ENCODE measurements at regions not wholly inside any gene's neighbourhood (a gene's known extent, or its start where the extent isn't known, plus 50 kb on each side); places are given as distances from the start of the nearest gene placed in this dataset.
A peak's percentile ranks its signal among the peaks of the same experiment; 100 is the strongest.

DNA sequence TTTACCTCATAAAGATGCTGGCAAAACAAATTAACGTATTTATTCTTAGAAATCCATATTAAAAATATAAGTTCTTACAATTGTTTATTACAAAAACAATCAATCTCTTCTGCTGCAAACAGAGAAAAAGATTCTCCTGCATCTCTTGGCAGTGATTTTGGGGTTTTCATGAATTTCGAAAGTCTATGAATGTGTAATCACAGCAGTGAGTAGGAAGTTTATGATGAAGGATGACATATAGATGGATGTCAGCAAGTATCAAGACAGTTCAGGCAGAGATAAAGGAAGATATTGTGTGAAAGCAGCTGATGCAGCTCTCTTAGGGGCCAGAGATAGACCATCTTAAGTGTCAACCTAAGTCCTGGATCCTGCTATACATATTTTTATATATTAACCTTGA lies 196.9 kb upstream of the BANK1 start:
- no peaks in the 10 kb centered on the region for H3K4me1 ChIP-seq (ENCODE audit: low read depth)
- TF ChIP-seq, protein P1, sequence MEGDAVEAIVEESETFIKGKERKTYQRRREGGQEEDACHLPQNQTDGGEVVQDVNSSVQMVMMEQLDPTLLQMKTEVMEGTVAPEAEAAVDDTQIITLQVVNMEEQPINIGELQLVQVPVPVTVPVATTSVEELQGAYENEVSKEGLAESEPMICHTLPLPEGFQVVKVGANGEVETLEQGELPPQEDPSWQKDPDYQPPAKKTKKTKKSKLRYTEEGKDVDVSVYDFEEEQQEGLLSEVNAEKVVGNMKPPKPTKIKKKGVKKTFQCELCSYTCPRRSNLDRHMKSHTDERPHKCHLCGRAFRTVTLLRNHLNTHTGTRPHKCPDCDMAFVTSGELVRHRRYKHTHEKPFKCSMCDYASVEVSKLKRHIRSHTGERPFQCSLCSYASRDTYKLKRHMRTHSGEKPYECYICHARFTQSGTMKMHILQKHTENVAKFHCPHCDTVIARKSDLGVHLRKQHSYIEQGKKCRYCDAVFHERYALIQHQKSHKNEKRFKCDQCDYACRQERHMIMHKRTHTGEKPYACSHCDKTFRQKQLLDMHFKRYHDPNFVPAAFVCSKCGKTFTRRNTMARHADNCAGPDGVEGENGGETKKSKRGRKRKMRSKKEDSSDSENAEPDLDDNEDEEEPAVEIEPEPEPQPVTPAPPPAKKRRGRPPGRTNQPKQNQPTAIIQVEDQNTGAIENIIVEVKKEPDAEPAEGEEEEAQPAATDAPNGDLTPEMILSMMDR (IDR thresholded peaks at IDR 0.05; ENCODE audit: low read depth, low read length) = no peak
- H3K27ac ChIP-seq = no peak overlapping the region
- no peaks in the 10 kb centered on the region for H3K36me3 ChIP-seq
- H3K4me3 ChIP-seq = no peak overlapping the region
- H3K9me3 ChIP-seq (ENCODE audit: low read depth) = no peaks in the 10 kb centered on the region
- no peak for DNase-seq (ENCODE audit: low read depth in 1 of 2, low spot score in 1 of 2)
- no peaks in the 10 kb centered on the region for H3K27me3 ChIP-seq

DNA sequence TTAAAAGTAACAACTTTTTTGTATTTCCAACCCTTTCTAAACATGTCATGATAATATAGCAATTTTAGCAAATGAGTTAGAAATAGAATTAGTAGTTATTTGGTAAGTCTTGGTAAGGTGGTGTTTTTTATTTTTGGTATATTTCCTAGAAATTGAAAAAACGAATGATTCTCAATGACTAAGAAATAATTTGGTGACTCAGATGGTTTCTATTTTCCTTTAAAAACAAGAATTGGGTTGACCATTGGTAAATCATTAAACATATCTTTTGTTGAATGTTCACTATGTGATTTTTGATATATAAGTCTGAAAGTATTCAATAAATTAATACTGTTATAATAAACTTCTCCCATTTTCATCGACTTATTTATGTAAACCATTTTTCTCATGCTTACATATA lies 206.2 kb upstream of the BANK1 start:
- TF ChIP-seq, protein P1 (IDR thresholded peaks at IDR 0.05; ENCODE audit: low read depth, low read length) = no peak
- H3K27me3 ChIP-seq = no peaks in the 10 kb centered on the region
- H3K4me1 ChIP-seq (ENCODE audit: low read depth) = no peaks in the 10 kb centered on the region
- no peak for DNase-seq (ENCODE audit: low read depth in 1 of 2, low spot score in 1 of 2)
- no peak overlapping the region for H3K27ac ChIP-seq
- no peak overlapping the region for H3K4me3 ChIP-seq
- H3K36me3 ChIP-seq = no peaks in the 10 kb centered on the region
- H3K9me3 ChIP-seq (ENCODE audit: low read depth) = no peaks in the 10 kb centered on the region

DNA sequence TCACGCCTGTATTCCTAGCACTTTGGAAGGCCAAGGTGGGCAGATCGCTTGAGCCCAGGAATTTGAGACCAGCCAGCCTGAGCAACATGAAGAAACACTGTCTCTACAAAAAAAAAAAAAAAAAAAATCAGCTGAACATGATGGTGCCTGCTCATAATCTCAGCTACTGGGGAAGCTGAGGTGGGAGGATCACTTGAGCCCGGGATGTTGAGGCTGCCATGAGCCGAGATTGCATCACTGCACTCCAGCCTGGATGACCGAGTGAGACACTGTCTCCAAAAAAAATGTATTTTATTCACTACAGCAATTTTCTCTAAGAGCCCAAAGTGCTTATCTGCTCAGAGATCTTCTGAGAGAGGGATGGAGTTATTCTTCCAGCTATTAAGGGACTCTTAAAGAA lies 215.8 kb upstream of the PPP3CA start:
- H3K27me3 ChIP-seq = no peaks in the 10 kb centered on the region
- H3K9me3 ChIP-seq (ENCODE audit: low read depth) = no peaks in the 10 kb centered on the region
- no peak overlapping the region for H3K27ac ChIP-seq
- no peak overlapping the region for H3K4me3 ChIP-seq
- H3K36me3 ChIP-seq = no peaks in the 10 kb centered on the region
- H3K4me1 ChIP-seq (ENCODE audit: low read depth) = no peaks in the 10 kb centered on the region
- TF ChIP-seq, protein P1 (IDR thresholded peaks at IDR 0.05; ENCODE audit: low read depth, low read length) = no peak
- DNase-seq (ENCODE audit: low read depth in 1 of 2, low spot score in 1 of 2) = peak in 1 of 2 donors; percentile 29

DNA sequence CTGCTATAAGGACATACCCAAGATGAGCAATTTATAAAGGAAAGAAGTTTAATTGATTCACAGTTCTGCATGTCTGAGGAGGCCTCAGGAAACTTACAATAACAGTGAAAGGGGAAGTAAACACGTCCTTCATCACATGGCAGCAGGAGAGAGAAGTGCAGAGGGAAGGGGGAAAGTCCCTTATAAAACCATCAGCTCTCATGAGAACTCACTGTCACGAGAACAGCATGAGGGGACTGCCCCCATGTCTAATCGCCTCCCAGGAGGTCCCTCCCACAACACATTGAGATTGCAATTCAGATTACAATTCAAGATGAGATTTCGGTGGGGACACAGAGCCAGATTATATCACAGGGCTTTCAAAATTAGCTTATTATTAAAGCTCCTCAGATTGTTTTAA lies 209.5 kb upstream of the PPP3CA start:
- no peaks in the 10 kb centered on the region for H3K27me3 ChIP-seq
- DNase-seq (ENCODE audit: low read depth in 1 of 2, low spot score in 1 of 2) = no peak
- no peaks in the 10 kb centered on the region for H3K36me3 ChIP-seq
- H3K9me3 ChIP-seq (ENCODE audit: low read depth) = no peaks in the 10 kb centered on the region
- no peaks in the 10 kb centered on the region for H3K4me1 ChIP-seq (ENCODE audit: low read depth)
- no peak overlapping the region for H3K27ac ChIP-seq
- TF ChIP-seq, protein P1 (IDR thresholded peaks at IDR 0.05; ENCODE audit: low read depth, low read length) = no peak
- no peak overlapping the region for H3K4me3 ChIP-seq

DNA sequence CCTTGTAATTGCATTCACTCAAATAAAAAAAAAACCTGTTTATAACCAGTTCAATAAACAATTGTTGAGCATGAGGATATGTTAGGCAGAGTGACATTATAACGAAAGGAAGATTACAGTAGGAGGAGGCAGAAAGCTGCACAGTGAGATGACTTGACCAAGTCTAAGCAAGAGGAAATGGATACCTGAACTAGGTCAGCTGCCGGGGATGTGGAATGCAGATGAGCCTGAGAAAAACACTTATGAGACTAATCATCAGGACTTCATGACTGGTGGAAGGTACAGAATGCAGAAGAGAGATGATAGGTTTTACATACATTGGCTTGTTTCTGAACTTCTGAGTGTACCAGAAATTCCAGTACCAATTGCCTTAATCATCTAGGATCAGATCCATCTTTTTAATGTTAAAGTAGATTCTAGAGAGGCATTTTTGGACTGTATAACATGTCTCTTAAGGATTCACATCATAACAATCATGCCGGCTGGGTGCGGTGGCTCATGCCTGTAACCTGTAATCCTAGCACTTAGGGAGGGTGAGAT lies 208.1 kb upstream of the PPP3CA start:
- Histone ChIP-seq H3K9me3 (ENCODE audit: low read depth) (no peaks in the 10 kb centered on the region), H3K27me3 (no peaks in the 10 kb centered on the region), H3K4me1 (ENCODE audit: low read depth) (no peaks in the 10 kb centered on the region), H3K36me3 (no peaks in the 10 kb centered on the region), H3K4me3 (no peak overlapping the region), H3K27ac (no peak overlapping the region)
- TF ChIP-seq, protein P1 (IDR thresholded peaks at IDR 0.05; ENCODE audit: low read depth, low read length) = no peak
- no peak for DNase-seq (ENCODE audit: low read depth in 1 of 2, low spot score in 1 of 2)

DNA sequence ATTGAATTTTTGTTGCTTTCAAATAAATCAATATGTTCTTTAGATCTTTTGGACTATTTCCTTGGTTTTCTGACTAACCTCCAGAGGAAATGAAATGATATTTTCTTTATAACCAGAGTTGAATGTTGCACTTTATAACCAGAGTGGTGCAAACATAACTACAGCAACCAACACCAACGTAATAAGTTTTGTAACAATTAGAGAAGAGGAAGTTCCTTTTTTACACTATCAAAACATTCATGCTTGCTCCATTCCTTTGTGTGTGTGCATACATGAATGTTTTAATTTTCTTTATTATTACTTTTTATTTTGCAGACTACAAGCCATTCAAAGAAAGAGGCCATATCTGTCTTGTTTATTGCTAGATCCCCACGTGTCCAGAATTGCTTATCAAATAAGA lies 193.0 kb upstream of the PPP3CA start:
- Histone ChIP-seq H3K4me1 (ENCODE audit: low read depth) (no peaks in the 10 kb centered on the region), H3K36me3 (no peaks in the 10 kb centered on the region), H3K27ac (no peak overlapping the region), H3K4me3 (no peak overlapping the region), H3K9me3 (ENCODE audit: low read depth) (no peaks in the 10 kb centered on the region), H3K27me3 (no peaks in the 10 kb centered on the region)
- no peak for DNase-seq (ENCODE audit: low read depth in 1 of 2, low spot score in 1 of 2)
- TF ChIP-seq, protein P1 (IDR thresholded peaks at IDR 0.05; ENCODE audit: low read depth, low read length) = no peak
